GM19455 (cell line): ENCODE measurements at regions not wholly inside any gene's neighbourhood (a gene's known extent, or its start where the extent isn't known, plus 50 kb on each side); places are given as distances from the start of the nearest gene placed in this dataset.
"Not testable (repeated sequence)": the region's sequence is repeated elsewhere in the genome, so short reads cannot be mapped to it uniquely, and the experiment has no call there.

Experiments
- ATAC-seq: cut with Tn5 transposase; IDR thresholded peaks from one replicate; pipeline ENCODE4 v1.9.1; 2021; ENCODE audit not compliant: unreplicated experiment

DNA sequence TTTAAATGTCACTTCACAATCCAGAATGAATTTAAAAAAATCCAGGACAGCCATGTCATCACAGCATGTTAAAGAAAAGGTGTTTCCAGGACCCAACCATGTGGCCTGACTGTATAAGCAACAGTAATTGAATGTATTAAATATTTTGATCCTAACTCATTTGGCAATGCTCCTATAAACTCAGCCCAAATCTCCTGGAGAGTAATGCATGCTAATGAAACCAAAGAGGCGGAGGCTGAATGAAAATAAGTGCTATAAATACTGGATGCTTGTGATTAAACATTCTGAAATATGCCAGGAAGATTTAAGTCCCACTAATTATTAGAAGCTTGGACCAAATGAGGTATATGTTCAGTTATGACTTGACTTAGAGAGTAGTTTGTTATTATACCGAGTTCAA lies 486.8 kb downstream of the FRK start:
- ATAC-seq: no peak

- no peak for ATAC-seq
Measured at GRCh38 chr6:115570331-115570730, 490.4 kb downstream of the FRK start.

DNA sequence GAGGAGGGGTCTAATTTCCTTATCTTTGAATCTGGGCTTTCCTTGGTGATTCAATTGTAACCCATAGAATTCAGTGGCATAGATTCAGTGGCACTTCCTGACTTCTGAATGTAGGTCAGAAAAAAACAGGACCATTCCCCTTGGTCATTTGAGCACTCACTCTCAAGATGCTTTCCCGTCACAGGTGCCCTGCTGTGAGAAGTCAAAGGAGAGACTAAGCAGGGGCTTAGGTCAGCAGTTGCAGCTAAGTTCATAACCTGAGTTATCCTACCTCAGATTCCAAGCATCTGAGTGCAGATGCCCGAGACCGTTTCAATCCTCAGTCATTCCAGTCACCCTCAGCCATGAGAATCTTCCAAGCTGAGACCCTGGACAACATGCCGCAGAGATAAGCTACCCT lies 506.6 kb downstream of the FRK start:
- no peak for ATAC-seq

GRCh38 chr6:115551527-115551926 lies 509.2 kb downstream of the FRK start:
- ATAC-seq: no peak

DNA sequence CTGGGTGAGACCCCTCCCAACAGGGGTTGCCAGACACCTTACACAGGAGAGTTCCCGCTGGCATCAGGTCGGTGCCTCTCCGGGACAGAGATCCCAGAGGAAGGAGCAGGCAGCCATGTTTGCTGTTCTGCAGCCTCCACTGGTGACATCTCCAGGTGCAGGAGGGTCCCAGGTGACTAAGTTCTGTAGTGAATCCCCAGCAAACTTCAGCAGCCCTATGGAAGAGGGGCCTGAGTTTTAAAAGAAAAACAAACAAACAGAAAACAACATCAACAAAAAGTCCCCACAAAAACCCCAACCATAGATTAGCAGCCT lies 515.1 kb downstream of the FRK start:
- no peak for ATAC-seq

DNA sequence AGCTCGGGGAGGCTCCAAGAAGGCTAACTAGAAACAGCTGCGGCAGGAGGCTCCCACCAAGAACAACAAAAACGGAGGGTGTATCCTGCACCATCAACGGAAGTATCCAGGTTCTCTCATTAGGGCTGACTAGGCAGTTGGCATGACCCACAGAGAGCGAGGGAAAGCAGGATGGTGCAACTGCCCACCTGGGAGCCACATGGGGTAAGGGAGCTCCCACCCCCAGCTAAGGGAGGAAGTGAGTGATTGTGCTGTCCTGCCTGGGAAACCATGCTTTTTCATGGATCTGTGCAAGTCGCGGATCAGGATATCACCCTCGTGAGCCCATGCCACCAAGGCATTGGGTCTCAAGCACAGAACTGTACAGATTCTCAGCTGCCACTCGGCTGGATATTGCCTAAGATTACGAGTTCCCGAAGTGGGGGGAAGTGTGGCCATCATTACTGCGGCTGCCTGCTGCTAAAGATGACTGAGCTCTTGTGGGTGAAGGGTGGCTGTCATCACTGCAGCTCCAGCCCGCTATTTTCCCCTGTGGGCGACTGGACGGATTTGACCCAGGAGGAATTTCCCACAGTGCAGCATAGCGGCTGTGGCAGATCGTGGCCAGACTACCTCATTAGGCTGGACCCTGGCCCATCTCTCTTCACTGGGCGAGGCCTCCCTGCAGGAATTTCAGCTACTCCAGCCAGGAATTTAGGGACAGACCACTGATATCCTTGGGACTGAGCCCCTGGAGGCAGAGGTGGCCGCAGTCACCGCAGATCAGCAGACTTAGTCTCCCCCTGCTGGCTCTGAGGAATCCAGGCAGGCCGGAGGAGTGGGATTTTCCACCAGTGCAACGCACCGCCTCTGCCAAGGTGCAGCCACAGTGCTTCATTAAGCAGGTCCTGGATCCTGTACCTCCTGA lies 515.7 kb downstream of the FRK start:
- no peak for ATAC-seq

DNA sequence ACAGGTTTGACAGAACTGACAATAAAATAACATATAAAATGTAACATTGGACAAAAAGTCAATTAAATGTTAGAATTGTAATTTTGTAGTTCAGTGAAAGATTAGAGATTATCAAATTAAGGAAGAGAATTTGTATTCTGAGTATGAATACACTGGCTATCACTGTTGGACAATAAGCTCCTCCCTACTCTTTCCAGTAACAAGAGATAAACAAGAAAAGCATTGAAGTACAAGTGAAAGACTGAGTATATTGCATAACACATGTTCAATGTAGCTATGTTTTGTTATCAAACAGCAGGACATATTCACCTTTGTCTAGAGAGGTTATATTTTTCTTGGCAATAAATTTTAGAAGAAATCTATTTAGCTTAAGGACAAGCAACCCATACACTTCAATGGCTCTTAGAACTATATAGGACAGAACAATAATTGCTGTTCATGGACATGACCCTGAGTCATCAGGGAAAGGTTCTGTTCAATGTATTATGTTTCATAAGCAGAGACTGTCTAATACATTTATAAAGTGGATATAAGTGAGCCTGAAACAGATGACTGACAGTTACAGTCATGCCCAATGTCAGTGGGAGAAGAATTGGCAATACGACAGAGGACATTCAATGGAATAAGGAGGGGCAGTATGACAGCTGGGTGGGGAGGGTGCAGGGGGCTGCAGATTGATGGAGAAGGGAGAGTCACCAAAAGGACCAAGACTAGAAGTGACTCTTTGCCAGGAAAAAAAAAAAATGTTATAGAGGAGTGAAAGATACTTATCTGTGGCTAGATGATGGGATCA lies 520.4 kb downstream of the FRK start:
- no peak for ATAC-seq

- no peak for ATAC-seq
Measured at GRCh38 chr6:115539531-115539930, 521.2 kb downstream of the FRK start.

GRCh38 chr6:115524821-115525220 lies 535.9 kb downstream of the FRK start:
- ATAC-seq: no peak

DNA sequence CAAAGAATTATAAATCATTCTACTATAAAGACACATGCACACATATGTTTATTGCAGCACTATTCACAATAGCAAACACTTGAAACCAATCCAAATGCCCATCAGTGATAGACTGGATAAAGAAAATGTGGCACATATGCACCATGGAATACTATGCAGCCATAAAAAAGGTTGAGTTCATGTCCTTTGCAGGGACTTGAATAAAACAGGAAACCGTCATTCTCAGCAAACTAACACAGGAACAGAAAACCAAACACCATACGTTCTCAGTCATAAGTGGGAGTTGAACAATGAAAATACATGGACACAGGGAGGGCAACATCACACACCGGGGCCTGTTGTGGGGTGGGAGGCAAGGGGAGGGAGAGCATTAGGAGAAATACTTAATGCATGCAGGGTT lies 538.9 kb downstream of the FRK start:
- not testable (repeated sequence) for ATAC-seq

- ATAC-seq: no peak
Measured at GRCh38 chr6:115514656-115515055, 546.0 kb downstream of the FRK start.

DNA sequence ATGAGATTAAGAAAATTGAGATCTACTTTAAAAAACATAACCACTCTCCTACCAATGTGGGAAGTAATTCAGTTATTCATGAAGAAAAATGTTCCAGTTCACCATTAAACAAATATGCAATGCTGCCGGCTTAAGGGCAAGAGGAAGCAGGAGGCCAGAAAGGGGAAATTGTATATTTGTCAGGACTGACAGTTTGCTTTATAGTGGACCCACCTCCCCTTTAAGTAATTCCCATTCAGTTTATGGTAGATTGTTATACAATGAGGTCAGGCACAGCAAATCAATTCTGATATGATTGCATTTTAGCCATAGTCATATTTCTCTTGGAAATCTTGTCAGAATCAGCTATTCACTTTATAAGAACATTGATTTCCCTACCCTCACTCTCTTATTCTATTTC lies 547.8 kb downstream of the FRK start:
- no peak for ATAC-seq

DNA sequence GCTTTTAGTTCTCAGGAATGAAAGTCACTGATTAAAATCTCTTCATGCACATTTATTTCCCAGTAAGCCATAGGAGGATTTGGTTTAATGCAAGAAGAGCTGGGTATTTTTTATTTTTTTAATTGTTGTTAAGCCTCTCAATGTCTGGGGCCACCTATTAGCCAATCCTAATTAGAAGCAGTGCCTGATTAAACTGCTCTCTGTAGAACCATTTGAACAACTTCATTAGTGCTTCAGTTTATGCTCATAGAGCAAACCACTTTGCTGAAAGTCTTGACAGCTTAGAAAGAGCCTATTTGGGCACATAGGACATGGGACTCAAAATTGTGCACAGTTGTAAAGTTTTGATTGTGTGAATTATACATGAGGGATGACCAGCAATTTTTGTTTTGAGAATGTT lies 548.9 kb downstream of the FRK start:
- no peak for ATAC-seq

DNA sequence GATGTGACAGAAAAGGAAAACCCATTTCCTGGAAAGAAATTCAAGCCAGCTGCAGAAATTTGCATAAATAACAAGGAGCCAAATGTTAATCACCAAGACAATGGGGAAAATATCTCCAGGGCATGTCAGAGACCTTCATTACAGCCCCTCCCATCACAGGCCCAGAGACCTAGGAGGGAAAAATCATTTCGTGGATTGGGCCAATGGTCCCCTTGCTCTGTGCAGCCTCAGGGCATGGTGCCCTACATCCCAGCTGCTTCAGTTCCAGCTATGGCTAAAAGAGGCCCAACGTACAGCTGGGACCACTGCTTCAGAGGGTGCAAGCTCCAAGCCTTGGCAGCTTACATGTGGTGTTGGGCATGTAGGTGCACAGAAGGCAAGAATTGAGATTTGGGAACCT lies 558.3 kb downstream of the FRK start:
- not testable (repeated sequence) for ATAC-seq

DNA sequence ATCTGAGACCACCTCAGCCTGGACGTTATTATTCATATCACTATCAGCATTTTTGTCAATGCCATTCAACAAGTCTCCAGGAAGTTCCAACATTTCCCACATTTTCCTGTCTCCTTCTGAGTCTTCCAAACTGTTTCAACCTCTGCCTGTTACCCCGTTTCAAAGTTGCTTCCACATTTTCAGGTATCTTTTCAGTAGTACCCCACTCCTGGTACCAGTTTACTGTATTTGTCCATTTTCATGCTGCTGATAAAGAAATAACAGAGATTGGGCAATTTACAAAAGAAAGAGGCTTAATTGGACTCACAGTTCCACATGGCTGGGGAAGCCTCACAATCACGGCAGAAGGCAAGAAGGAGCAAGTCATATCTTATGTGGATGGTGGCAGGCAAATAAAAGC lies 565.5 kb downstream of the FRK start:
- ATAC-seq: no peak

- no peak for ATAC-seq
Measured at GRCh38 chr6:115487331-115487730, 573.4 kb downstream of the FRK start.

DNA sequence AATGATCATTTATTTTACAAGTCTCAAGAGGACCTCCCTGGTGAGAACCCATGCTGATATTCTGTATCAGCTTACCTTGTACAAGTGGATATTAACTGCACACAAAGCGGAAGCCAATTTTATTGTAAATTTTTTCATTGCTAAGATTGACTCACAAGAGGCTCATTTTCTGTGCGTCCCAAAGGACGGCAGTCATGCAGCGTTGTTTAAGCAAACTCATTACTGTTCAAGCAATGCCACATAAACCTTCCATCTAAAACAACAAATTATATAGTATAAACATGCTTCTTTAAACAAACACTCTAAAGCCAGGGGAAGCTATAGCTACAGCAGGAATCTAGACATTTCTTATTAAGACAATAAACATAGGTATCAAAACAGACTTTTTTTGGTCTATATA lies 575.3 kb downstream of the FRK start:
- ATAC-seq: no peak

DNA sequence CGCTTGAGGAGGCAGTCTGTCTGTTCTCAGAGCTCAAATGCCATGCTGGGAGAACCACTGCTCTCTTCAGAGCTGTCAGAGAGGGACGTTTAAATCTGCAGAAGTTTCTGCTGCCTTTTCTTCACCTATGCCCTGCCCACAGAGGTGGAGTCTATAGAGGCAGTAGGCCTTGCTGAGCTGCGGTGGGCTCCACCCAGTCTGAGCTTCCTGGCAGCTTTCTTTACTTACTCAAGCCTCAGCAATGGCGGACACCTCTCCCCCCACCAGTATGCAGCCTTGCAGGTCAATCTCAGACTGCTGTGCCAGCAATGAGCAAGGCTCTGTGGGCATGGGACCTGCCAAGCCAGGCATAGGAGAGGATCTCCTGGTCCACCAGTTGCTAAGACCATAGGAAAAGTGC lies 580.1 kb downstream of the FRK start:
- ATAC-seq: not testable (repeated sequence)

DNA sequence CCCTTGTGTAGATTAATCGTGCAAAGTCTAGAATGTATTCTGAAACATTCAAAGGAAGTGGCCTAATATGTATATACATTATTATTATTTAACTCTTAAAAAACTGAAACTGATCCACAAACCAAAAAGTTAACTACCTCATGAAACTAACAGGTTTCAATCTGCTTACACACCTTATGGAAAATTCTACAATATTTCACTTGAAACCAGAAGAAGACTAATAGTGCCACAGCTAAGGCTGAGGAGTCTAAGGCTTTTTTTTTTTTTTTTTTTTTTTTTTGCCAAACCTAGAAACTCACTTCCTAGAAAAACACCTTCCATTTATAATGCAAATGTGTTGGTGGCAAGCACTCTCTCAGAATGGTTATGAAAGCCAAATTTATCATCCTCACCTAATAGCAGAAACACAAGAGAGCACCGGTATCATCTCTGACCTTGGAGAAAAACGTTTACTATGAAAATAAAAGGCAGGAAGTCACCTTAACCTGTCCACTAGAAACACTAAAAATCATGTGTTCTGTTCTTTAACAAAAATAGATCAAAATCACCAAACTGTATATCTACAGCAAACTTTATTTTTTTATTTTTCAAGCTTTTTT lies 586.1 kb downstream of the FRK start:
- ATAC-seq: no peak

DNA sequence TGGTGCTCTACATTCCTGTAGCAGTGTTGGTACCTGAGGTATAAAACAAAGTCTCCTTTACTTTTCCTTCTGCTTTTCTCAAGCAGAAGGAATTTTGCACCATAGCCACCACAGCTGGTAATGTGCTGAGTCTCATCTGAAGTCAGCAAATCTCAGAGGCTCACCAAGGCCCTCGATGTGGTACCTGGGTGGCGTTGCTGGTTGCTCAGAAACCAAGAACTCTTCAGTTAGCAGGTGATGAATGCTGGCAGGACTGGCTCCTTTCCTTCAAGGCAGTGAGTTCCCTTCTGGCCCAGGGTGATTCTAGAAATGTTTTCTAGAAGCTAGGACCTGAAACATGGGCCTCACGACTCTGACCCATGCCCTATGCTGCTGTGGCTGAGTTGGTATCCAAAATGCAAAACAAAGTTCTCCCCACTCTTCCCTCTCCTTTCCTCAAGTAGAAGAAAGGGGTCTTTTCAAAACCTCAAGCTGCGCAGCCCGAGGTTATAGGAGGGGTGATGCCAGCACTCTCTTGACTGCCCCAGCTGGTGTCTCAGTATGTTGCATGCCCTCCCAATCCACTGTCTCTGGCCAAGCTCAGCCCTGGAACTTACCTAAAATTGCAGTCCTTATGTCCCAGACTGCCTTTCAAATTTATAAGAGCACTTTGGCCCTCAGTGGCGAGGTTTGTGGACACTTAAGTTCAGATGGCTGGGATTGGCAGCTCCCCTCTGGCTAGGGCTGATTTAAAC lies 592.3 kb downstream of the FRK start:
- ATAC-seq: no peak

- no peak for ATAC-seq
Measured at GRCh38 chr6:115467726-115468125, 593.0 kb downstream of the FRK start.
